ENCODE measurements at regions not wholly inside any gene's neighbourhood (a gene's known extent, or its start where the extent isn't known, plus 50 kb on each side); places are given as distances from the start of the nearest gene placed in this dataset.

DNA sequence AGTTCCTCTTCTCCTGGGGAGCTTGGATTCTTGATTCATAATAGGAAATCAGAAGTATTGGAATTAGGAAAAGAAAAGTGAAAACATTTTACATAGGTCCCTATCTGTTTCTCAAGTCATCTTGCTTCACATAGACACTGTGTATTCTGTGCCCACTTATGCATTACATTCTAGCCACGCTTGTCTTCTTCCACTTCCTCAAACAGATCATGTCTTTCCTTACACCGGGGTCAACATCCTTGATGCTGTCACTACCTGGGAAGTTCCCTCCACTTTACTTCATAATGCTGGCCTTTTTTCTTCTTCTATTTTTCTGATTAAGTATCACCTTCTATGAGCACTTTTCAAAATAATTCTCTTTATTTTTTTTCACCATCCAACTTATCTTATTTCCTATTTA is 606.4 kb upstream of the CDH8 start:
- Histone ChIP-seq H3K9me3 (ENCODE audit: control insufficient read depth, low read length) (no peaks in the 10 kb centered on the region), H3K4me3 (ENCODE audit: low read length) (no peak overlapping the region), H3K27ac (ENCODE audit: low read length) (no peak overlapping the region), H3K27me3 (ENCODE audit: control insufficient read depth, insufficient read depth) (no peaks in the 10 kb centered on the region), H3K4me1 (ENCODE audit: control insufficient read depth, insufficient read depth, low read length) (no peaks in the 10 kb centered on the region)
- intact Hi-C loops (cut with DNase I), result no loop called here
- ATAC-seq (no peak), DNase-seq (no peak)
- 61% methylated on average over 2 of the region's 2 CpGs for WGBS

DNA sequence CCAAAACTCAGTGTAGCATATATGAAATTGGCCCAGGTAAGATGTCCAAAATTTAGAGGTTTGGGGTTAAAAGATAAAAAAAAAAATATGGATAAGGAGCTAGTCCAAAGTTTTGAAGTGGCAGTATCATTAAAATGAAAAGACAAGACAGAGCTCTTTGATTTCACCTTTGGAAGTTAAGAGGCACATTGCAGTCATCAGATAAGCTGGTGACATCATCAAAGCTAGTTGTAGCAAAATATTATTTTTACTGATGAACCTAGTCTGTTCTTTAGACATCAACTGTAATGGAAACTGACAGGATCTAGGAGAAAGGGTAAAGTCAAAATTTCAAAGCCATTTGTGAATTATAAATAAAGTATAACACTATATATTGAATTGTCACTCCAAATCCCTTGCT is 603.7 kb upstream of the CDH8 start:
- ATAC-seq (no peak), DNase-seq (no peak)
- H3K9me3 ChIP-seq (ENCODE audit: control insufficient read depth, low read length), result no peaks in the 10 kb centered on the region
- H3K27ac ChIP-seq (ENCODE audit: low read length), result no peak overlapping the region
- H3K4me1 ChIP-seq (ENCODE audit: control insufficient read depth, insufficient read depth, low read length), result no peaks in the 10 kb centered on the region
- intact Hi-C loops (cut with DNase I), result no loop called here
- no peak overlapping the region for H3K4me3 ChIP-seq (ENCODE audit: low read length)
- no peaks in the 10 kb centered on the region for H3K27me3 ChIP-seq (ENCODE audit: control insufficient read depth, insufficient read depth)

DNA sequence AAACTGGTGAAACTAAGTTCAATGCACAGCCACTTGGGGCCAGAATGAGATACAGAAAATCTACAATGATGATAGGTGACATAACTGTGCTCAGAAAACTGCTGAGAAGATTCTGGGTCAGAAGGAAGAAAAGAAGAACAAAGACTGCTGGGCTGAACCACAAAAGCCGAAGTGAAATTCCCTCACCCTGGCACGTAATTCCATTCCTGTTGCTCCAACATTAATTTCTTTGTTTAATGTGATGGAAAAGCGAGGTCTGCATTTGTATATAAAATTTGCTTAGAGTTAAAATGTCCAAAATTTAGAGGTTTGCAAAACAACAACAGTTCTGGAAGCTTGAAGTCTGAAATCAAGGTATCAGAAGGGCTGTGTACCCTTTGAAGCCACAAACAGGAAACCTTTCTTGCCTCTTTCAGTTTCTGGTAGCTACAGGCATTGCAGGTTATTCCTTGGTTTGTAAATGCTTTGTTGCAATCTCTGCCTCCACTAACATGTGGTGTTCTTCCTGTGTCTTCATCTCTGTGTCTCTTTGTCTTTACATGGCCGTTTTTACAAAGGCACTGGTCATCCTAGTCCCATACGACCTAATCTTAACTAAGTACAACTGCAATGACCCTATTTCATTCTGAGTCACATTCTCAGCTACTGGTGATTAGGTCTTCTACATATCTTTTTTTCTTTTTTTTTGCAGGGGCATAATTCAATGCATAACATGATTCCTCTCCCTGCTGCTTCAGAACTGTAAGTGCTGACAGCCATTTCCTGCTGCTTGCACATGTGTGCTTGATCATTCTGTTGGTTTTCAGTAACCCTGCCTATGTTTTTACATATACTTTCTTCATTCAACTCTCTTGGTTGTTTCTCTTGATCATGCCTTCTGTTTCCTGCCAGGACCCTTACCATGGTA is 603.0 kb upstream of the CDH8 start:
- Histone ChIP-seq H3K9me3 (ENCODE audit: control insufficient read depth, low read length) (no peaks in the 10 kb centered on the region), H3K4me1 (ENCODE audit: control insufficient read depth, insufficient read depth, low read length) (no peaks in the 10 kb centered on the region), H3K27me3 (ENCODE audit: control insufficient read depth, insufficient read depth) (no peaks in the 10 kb centered on the region), H3K27ac (ENCODE audit: low read length) (no peak overlapping the region), H3K4me3 (ENCODE audit: low read length) (no peak overlapping the region)
- no peak for ATAC-seq
- WGBS, result 37% methylated on average over 5 of the region's 5 CpGs
- intact Hi-C loops (cut with DNase I), result no loop called here
- DNase-seq, result no peak

DNA sequence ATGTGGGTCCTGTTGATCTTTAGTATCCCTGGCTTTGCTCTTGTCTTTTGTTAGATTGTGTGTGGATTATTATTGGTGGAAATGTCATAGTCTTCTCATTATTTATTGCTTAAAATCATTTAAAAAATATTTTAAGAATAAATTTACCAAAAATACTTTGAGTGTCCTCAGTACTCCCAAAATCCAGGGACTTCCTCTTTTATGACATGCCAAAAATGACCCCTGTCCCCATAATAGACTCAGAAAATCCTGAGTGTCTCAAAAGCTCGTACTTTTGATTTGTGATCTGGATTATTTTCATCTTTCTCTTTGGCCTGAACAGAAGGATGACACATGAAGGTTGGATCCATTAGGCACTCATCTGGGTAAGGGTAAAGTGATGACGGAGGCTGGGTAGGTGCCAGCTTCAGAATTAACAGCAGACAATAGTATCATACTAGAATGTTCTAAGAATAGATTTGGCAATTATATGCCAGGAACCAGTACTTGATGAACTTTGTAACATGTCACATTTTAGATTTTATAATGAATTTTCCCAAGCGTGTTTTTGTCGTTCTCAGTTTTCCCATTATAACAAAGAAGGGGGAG is 602.2 kb upstream of the CDH8 start:
- intact Hi-C loops (cut with DNase I), result no loop called here
- peak; percentile 84 to 87 for ATAC-seq
- Histone ChIP-seq H3K4me3 (ENCODE audit: low read length) (no peak overlapping the region), H3K9me3 (ENCODE audit: control insufficient read depth, low read length) (no peaks in the 10 kb centered on the region), H3K4me1 (ENCODE audit: control insufficient read depth, insufficient read depth, low read length) (no peaks in the 10 kb centered on the region), H3K27ac (ENCODE audit: low read length) (no peak overlapping the region), H3K27me3 (ENCODE audit: control insufficient read depth, insufficient read depth) (no peaks in the 10 kb centered on the region)
- WGBS, result 18% methylated on average over 4 of the region's 4 CpGs
- peak; percentile 31 to 38 (median 36) for DNase-seq

DNA sequence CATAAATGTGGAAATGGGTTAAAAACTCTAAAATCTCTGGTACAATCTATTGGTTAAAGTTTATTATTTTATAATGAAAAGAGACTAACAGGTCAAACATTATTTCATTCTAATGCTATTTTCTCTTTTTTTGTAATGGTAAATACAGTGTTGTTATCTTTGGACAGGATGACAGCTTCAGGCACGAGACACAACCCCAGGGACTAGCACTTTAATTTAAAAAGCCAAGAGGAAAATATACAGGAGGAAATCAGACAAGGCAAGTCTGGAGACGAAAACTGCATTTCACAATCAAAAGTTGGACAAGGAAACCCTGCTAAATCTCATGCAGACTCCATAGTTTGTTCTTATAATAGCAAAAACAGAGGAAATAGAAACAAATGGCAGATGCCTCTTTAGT is 589.1 kb upstream of the CDH8 start:
- intact Hi-C loops (cut with DNase I), result no loop called here
- 2% methylated on average over 2 of the region's 2 CpGs for WGBS
- ATAC-seq (no peak), DNase-seq (no peak)
- Histone ChIP-seq H3K9me3 (ENCODE audit: control insufficient read depth, low read length) (no peaks in the 10 kb centered on the region), H3K27me3 (ENCODE audit: control insufficient read depth, insufficient read depth) (no peaks in the 10 kb centered on the region), H3K4me1 (ENCODE audit: control insufficient read depth, insufficient read depth, low read length) (no peaks in the 10 kb centered on the region), H3K27ac (ENCODE audit: low read length) (no peak overlapping the region), H3K4me3 (ENCODE audit: low read length) (no peak overlapping the region)

DNA sequence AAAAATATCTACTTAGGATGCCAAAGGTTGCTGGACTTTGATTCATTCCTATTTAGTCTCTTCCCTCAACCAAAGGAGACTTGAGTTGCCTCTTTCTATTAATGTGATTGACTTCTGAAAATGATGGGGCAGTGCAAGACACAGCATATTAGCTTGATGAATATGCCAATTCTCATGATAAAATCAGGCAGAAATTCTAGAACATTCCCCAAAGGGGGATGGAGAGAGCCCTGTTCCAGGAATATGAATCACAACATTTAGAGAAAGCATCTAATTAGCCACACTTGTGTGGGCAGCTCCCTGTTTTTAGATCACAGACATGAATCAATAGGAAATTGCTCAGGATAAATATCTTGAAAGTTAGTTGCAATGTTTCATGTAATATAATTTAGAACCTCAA is 584.0 kb upstream of the CDH8 start:
- no peak overlapping the region for H3K4me3 ChIP-seq (ENCODE audit: low read length)
- ATAC-seq, result no peak
- no peaks in the 10 kb centered on the region for H3K9me3 ChIP-seq (ENCODE audit: control insufficient read depth, low read length)
- no peak overlapping the region for H3K27ac ChIP-seq (ENCODE audit: low read length)
- no peaks in the 10 kb centered on the region for H3K4me1 ChIP-seq (ENCODE audit: control insufficient read depth, insufficient read depth, low read length)
- intact Hi-C loops (cut with DNase I), result no loop called here
- DNase-seq, result no peak
- H3K27me3 ChIP-seq (ENCODE audit: control insufficient read depth, insufficient read depth), result no peaks in the 10 kb centered on the region

DNA sequence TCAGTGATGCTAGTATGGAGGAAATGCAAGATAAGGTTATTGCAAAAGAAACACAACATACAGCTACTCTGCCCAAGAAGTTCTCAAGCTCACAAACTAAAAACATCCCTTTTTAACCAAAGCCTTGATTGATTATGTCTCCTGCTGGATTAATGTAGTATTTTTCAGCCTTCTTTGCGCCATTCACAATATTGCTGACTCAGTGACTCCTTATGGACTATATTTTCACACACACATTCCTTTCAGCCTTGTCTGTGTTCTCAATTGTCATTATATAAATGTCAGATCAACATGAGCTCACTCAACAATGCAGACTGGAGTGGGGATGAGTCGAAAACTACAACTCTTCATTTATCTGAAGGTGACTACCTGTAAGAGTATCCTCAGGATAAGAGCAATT is 579.3 kb upstream of the CDH8 start:
- 55% methylated on average over 2 of the region's 2 CpGs for WGBS
- ATAC-seq (no peak), DNase-seq (no peak)
- Histone ChIP-seq H3K4me1 (ENCODE audit: control insufficient read depth, insufficient read depth, low read length) (no peaks in the 10 kb centered on the region), H3K4me3 (ENCODE audit: low read length) (no peak overlapping the region), H3K27ac (ENCODE audit: low read length) (no peak overlapping the region), H3K27me3 (ENCODE audit: control insufficient read depth, insufficient read depth) (no peaks in the 10 kb centered on the region), H3K9me3 (ENCODE audit: control insufficient read depth, low read length) (no peaks in the 10 kb centered on the region)
- intact Hi-C loops (cut with DNase I), result no loop called here

DNA sequence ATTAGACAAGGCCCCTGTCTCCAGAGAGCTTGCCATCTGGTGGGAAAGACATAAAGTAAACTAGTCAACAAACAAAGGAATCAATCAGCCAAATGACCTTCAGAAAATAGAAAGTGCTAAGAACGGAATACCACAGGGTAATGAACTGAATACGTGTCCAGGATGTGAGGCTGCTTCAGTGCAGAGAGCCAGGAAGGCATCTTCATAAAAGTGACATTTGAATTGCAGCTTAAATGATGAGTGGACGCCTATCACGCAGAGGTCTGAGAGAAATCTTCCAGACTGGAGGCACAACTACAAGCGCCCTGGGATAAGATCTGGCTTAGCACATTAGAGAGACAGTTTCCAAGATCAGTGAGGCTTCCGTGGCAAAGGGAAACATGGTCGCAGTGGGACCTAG is 574.1 kb upstream of the CDH8 start:
- Histone ChIP-seq H3K4me3 (ENCODE audit: low read length) (no peak overlapping the region), H3K4me1 (ENCODE audit: control insufficient read depth, insufficient read depth, low read length) (no peaks in the 10 kb centered on the region), H3K27me3 (ENCODE audit: control insufficient read depth, insufficient read depth) (no peaks in the 10 kb centered on the region), H3K27ac (ENCODE audit: low read length) (no peak overlapping the region), H3K9me3 (ENCODE audit: control insufficient read depth, low read length) (no peaks in the 10 kb centered on the region)
- intact Hi-C loops (cut with DNase I), result no loop called here
- WGBS, result 54% methylated on average over 7 of the region's 7 CpGs
- DNase-seq (no peak), ATAC-seq (no peak)

DNA sequence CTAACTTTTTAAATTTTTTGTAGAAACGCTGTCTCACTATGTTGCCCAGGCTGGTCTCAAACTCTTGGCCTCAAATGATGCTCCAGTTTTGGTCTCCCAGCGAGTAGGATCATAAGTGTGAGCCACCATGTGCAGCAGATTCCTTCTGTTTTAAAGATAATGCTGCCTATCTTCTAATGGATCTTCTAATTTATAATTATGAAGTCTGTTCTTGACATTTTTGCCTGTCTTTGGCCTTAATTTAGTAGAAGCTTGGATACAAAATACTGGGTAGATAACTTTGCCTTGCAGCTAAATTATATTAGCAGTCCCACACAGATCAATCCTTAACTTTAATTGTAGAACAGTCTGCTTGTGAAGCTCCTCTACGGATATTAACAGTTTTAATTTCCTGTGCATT is 566.6 kb upstream of the CDH8 start:
- WGBS, result 86% methylated on average over 3 of the region's 3 CpGs
- intact Hi-C loops (cut with DNase I), result no loop called here
- DNase-seq, result no peak
- Histone ChIP-seq H3K9me3 (ENCODE audit: control insufficient read depth, low read length) (no peaks in the 10 kb centered on the region), H3K27me3 (ENCODE audit: control insufficient read depth, insufficient read depth) (no peaks in the 10 kb centered on the region), H3K4me3 (ENCODE audit: low read length) (no peak overlapping the region), H3K4me1 (ENCODE audit: control insufficient read depth, insufficient read depth, low read length) (no peaks in the 10 kb centered on the region), H3K27ac (ENCODE audit: low read length) (no peak overlapping the region)
- ATAC-seq, result no peak

DNA sequence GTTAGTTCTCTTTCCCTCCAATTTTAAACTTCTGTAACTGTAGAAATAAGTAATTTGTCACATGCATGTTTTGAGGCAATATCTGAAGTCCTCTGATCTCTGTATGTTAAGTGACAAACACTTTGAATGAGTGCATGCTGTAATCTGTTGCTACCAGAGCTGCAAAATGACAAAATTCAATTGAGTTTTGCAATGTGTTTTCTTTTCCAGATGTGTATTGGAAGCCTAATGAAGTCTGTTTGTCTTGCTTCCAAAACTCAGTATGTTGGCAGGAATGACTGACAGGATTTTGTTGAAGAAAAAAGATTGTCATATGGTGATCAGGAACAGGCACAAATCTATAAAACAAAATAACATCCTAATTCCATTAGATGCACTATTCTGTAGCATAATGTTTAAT is 561.6 kb upstream of the CDH8 start:
- Histone ChIP-seq H3K27me3 (ENCODE audit: control insufficient read depth, insufficient read depth) (no peaks in the 10 kb centered on the region), H3K27ac (ENCODE audit: low read length) (no peak overlapping the region), H3K4me1 (ENCODE audit: control insufficient read depth, insufficient read depth, low read length) (no peaks in the 10 kb centered on the region), H3K4me3 (ENCODE audit: low read length) (no peak overlapping the region), H3K9me3 (ENCODE audit: control insufficient read depth, low read length) (no peaks in the 10 kb centered on the region)
- DNase-seq (no peak), ATAC-seq (no peak)
- intact Hi-C loops (cut with DNase I), result no loop called here

DNA sequence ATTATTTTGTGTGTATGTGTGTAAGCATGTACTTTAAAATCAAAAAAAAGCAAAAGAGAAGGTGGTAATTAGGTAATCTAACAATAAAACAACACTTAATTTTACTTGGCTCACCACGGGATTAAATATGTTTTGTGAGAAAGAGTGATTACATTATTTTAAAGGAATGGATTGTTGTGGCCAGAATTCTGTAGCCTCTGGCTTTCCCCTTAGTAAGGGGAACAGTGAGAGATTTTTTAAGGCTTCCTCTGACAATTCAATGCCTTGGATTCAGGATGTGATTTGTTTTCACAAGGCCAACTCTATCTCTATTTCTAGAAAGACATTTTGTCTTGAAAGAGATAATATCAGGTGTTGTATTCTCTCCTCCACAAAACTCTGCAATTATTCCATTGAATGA is 560.3 kb upstream of the CDH8 start:
- intact Hi-C loops (cut with DNase I), result no loop called here
- ATAC-seq (no peak), DNase-seq (no peak)
- Histone ChIP-seq H3K27me3 (ENCODE audit: control insufficient read depth, insufficient read depth) (no peaks in the 10 kb centered on the region), H3K4me3 (ENCODE audit: low read length) (no peak overlapping the region), H3K27ac (ENCODE audit: low read length) (no peak overlapping the region), H3K9me3 (ENCODE audit: control insufficient read depth, low read length) (no peaks in the 10 kb centered on the region), H3K4me1 (ENCODE audit: control insufficient read depth, insufficient read depth, low read length) (no peaks in the 10 kb centered on the region)
- WGBS, result 23% methylated on average over 1 of the region's 1 CpG

DNA sequence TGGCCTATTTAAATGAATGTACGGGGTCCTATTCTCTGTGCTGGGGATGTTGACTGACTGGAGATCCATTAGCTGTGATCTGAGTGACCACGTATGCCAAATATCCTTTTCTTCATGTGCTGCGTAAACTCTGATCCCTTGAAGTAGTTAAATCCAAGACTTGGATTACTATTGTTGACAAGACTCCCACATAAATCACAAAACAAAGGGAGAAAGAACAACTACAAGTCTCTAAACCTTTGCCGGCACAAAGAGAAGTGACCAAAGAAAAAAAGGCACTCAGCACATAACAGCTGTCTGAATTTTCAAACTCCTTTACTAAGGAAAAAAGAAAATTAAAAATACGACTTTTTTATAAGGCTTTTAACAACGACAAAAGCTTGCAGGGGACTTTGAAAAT is 559.9 kb upstream of the CDH8 start:
- no peaks in the 10 kb centered on the region for H3K4me1 ChIP-seq (ENCODE audit: control insufficient read depth, insufficient read depth, low read length)
- no peak overlapping the region for H3K4me3 ChIP-seq (ENCODE audit: low read length)
- ATAC-seq (no peak), DNase-seq (no peak)
- intact Hi-C loops (cut with DNase I), result no loop called here
- no peaks in the 10 kb centered on the region for H3K27me3 ChIP-seq (ENCODE audit: control insufficient read depth, insufficient read depth)
- 51% methylated on average over 6 of the region's 6 CpGs for WGBS
- H3K9me3 ChIP-seq (ENCODE audit: control insufficient read depth, low read length), result no peaks in the 10 kb centered on the region
- H3K27ac ChIP-seq (ENCODE audit: low read length), result no peak overlapping the region

Measured in right cardiac atrium (tissue), 5 donors.